H9 (cell line): ENCODE measurements at regions not wholly inside any gene's neighbourhood (a gene's known extent, or its start where the extent isn't known, plus 50 kb on each side); places are given as distances from the start of the nearest gene placed in this dataset.

ENCODE experiments used
- DNase-seq: peaks from one replicate; pipeline ENCODE4 v3.0.0-alpha.2; 2017
- H2AFZ ChIP-seq: one replicate; pipeline ENCODE4 v1.6.1; 2013; ENCODE audit warnings: mild to moderate bottlenecking, low read length, control low read depth, moderate library complexity
- H2AK5ac ChIP-seq: 2 replicates; pipeline ENCODE4 v1.6.1; 2013; ENCODE audit warnings: low read length, control low read depth, mixed read lengths; ENCODE audit not compliant: insufficient read length
- H2BK120ac ChIP-seq: one replicate; pipeline ENCODE4 v1.6.1; 2013; ENCODE audit warnings: low read depth, mild to moderate bottlenecking, low read length, control low read depth, inconsistent platforms; ENCODE audit not compliant: poor library complexity, severe bottlenecking
- H2BK12ac ChIP-seq: 2 replicates; pipeline ENCODE4 v1.6.1; 2013; ENCODE audit warnings: low read length, control low read depth, mixed read lengths, low read depth; ENCODE audit not compliant: insufficient read length
- H2BK15ac ChIP-seq: 2 replicates; pipeline ENCODE4 v1.6.1; 2013; ENCODE audit warnings: low read depth, low read length, control low read depth
- H2BK20ac ChIP-seq: one replicate; pipeline ENCODE4 v1.6.1; 2013; ENCODE audit warnings: low read depth, mild to moderate bottlenecking, low read length, control low read depth, inconsistent platforms; ENCODE audit not compliant: poor library complexity, severe bottlenecking
- H2BK5ac ChIP-seq: 2 replicates; pipeline ENCODE4 v1.6.1; 2013; ENCODE audit warnings: low read length, control low read depth, mixed read lengths; ENCODE audit not compliant: insufficient read length
- H3K14ac ChIP-seq: 2 replicates; pipeline ENCODE4 v1.6.1; 2013; ENCODE audit warnings: low read length, control low read depth; ENCODE audit not compliant: insufficient read depth
- H3K18ac ChIP-seq: 2 replicates; pipeline ENCODE4 v1.6.1; 2013; ENCODE audit warnings: low read depth, mild to moderate bottlenecking, mixed read lengths, low read length, control low read depth; ENCODE audit not compliant: insufficient read length
- H3K23ac ChIP-seq: 2 replicates; pipeline ENCODE4 v1.6.1; 2013; ENCODE audit warnings: low read length, control low read depth, mixed read lengths, low read depth; ENCODE audit not compliant: insufficient read length
- H3K23me2 ChIP-seq: 2 replicates; pipeline ENCODE4 v1.6.1; 2013; ENCODE audit warnings: low read depth, mild to moderate bottlenecking, mixed read lengths, low read length, control low read depth; ENCODE audit not compliant: insufficient read length, poor library complexity, severe bottlenecking
- H3K27ac ChIP-seq: 2 replicates; pipeline ENCODE4 v1.5.1; 2013; ENCODE audit warnings: low read length, control low read depth, mixed read lengths, low read depth; ENCODE audit not compliant: insufficient read length
- H3K27me3 ChIP-seq: 2 replicates; pipeline ENCODE4 v1.6.1; 2013; ENCODE audit warnings: low read length, control low read depth, inconsistent platforms; ENCODE audit not compliant: insufficient read depth
- H3K4ac ChIP-seq: 2 replicates; pipeline ENCODE4 v1.6.1; 2013; ENCODE audit warnings: low read depth, mild to moderate bottlenecking, control low read depth, inconsistent platforms, low read length, moderate library complexity
- H3K4me1 ChIP-seq: 2 replicates; pipeline ENCODE4 v1.6.1; 2013; ENCODE audit warnings: low read length, control low read depth, inconsistent platforms; ENCODE audit not compliant: insufficient read depth
- H3K4me2 ChIP-seq: 2 replicates; pipeline ENCODE4 v1.6.1; 2013; ENCODE audit warnings: low read length, control low read depth, mixed read lengths; ENCODE audit not compliant: insufficient read length, insufficient read depth
- H3K56ac ChIP-seq: 2 replicates; pipeline ENCODE4 v1.6.1; 2013; ENCODE audit warnings: low read depth, mild to moderate bottlenecking, mixed read lengths, low read length, control low read depth; ENCODE audit not compliant: insufficient read length
- H3K79me1 ChIP-seq: 2 replicates; pipeline ENCODE4 v1.6.1; 2013; ENCODE audit warnings: low read depth, mild to moderate bottlenecking, moderate library complexity, low read length, control low read depth, inconsistent platforms; ENCODE audit not compliant: insufficient read depth, poor library complexity, severe bottlenecking
- H3K79me2 ChIP-seq: 2 replicates; pipeline ENCODE4 v1.6.1; 2013; ENCODE audit warnings: low read length, control low read depth, inconsistent platforms; ENCODE audit not compliant: insufficient read depth
- H3K9ac ChIP-seq: 2 replicates; pipeline ENCODE4 v1.6.1; 2013; ENCODE audit warnings: low read length, control low read depth, mixed read lengths; ENCODE audit not compliant: insufficient read length; ENCODE audit errors: extremely low read depth
- H3K9me3 ChIP-seq: one replicate; pipeline ENCODE4 v1.6.1; 2013; ENCODE audit warnings: low read depth, low read length, inconsistent platforms; ENCODE audit not compliant: control insufficient read depth
- H3T11ph ChIP-seq: one replicate; pipeline ENCODE4 v1.6.1; 2013; ENCODE audit warnings: mild to moderate bottlenecking, low read length, control low read depth, inconsistent platforms
- H4K20me1 ChIP-seq: one replicate; pipeline ENCODE4 v1.6.1; 2013; ENCODE audit not compliant: control insufficient read depth, insufficient read length, insufficient read depth
- H4K5ac ChIP-seq: 2 replicates; pipeline ENCODE4 v1.6.1; 2013; ENCODE audit warnings: low read depth, mild to moderate bottlenecking, mixed read lengths, low read length, control low read depth; ENCODE audit not compliant: insufficient read length
- H4K8ac ChIP-seq: replicated peaks from 2 replicates; pipeline ENCODE4 v1.6.1; 2013; ENCODE audit warnings: low read length, control low read depth, mixed read lengths, low read depth; ENCODE audit not compliant: insufficient read length
- H4K91ac ChIP-seq: 2 replicates; pipeline ENCODE4 v1.6.1; 2013; ENCODE audit warnings: low read depth, mild to moderate bottlenecking, moderate library complexity, mixed read lengths, low read length, control low read depth; ENCODE audit not compliant: insufficient read length
- H3K27ac Mint-ChIP-seq, 3 experiments: 2 replicates in 2 of 3; 3 replicates in 1 of 3; pipeline ENCODE4 v1.8.0; 2020 to 2021; ENCODE audit warnings: mixed read lengths in 3 of 3, mild to moderate bottlenecking in 1 of 3, moderate library complexity in 1 of 3
- H3K27me3 Mint-ChIP-seq: 2 replicates; pipeline ENCODE4 v1.8.0; 2021; ENCODE audit warnings: low read depth, mild to moderate bottlenecking, moderate library complexity, mixed read lengths
- H3K36me3 Mint-ChIP-seq, 3 experiments: 2 replicates in 2 of 3; 3 replicates in 1 of 3; pipeline ENCODE4 v1.8.0; 2020 to 2021; ENCODE audit warnings: low read depth in 3 of 3, mixed read lengths in 3 of 3; ENCODE audit not compliant: insufficient read depth in 1 of 3
- H3K4me1 Mint-ChIP-seq, 2 experiments: 2 replicates each; pipeline ENCODE4 v1.8.0; 2020; ENCODE audit warnings: mixed read lengths in 2 of 2
- H3K4me3 Mint-ChIP-seq, 2 experiments: 2 replicates in 1 of 2; 3 replicates in 1 of 2; pipeline ENCODE4 v1.8.0; 2020 to 2021; ENCODE audit warnings: mild to moderate bottlenecking in 2 of 2, mixed read lengths in 2 of 2, moderate library complexity in 1 of 2
- H3K9me3 Mint-ChIP-seq, 2 experiments: 2 replicates in 1 of 2; 3 replicates in 1 of 2; pipeline ENCODE4 v1.8.0; 2020; ENCODE audit warnings: mild to moderate bottlenecking in 2 of 2, mixed read lengths in 2 of 2, moderate library complexity in 1 of 2
- CTCF ChIP-seq: fragments of 200-600 bp; sonication (generic); conservative IDR thresholded peaks from 3 replicates; pipeline ENCODE4 v1.8.0; 2021; ENCODE audit warnings: antibody characterized with exemption, mild to moderate bottlenecking
- WGBS: extraction: QIAGEN DNeasy Blood & Tissue Kit; methylation state at CpG from one replicate; pipeline ENCODE4 v1.1.7; 2013; ENCODE audit warnings: missing lambda C conversion rate, low lambda C conversion rate, mixed read lengths; ENCODE audit not compliant: insufficient read length; ENCODE audit errors: extremely low coverage; 5-methylcytosine and 5-hydroxymethylcytosine counted together

- no peak overlapping the region for H2BK12ac ChIP-seq
These were observed 189.6 kb downstream of the COX7C start for GRCh38 chr5:86807046-86808031.

More at GRCh38 chr5:86807046-86808031, 189.6 kb downstream of the COX7C start:
- H3K36me3 Mint-ChIP-seq: peaks cover 0 to 11% (median 4%) of the 10 kb centered on the region in 3 experiments; a peak in 6 of 7 replicates
- Histone ChIP-seq H4K20me1 (no peaks in the 10 kb centered on the region), H3K4me1 (no peaks in the 10 kb centered on the region), H4K91ac (no peak overlapping the region), H3K79me2 (no peaks in the 10 kb centered on the region), H3K23me2 (no peaks in the 10 kb centered on the region), H2BK120ac (no peak overlapping the region), H3K4ac (no peak overlapping the region), H3K4me2 (no peak overlapping the region), H2AFZ (no peak overlapping the region), H3K27me3 (no peaks in the 10 kb centered on the region), H3K9me3 (no peaks in the 10 kb centered on the region), H3K56ac (no peak overlapping the region), H3K27ac (no peak overlapping the region), H4K5ac (no peak overlapping the region), H3K23ac (no peak overlapping the region), H2BK5ac (no peak overlapping the region), H3K9ac (no peak overlapping the region), H3K18ac (no peak overlapping the region), H3K79me1 (no peaks in the 10 kb centered on the region), H2AK5ac (no peak overlapping the region), H4K8ac (no peak overlapping the region), H3T11ph (no peak overlapping the region), H3K14ac (no peak overlapping the region), H2BK15ac (no peak overlapping the region), H2BK20ac (no peak overlapping the region)
- no peak overlapping the region for H3K4me3 Mint-ChIP-seq
- peak overlapping the region in 1 of 3 experiments; percentile 67; a peak in 1 of 7 replicates for H3K27ac Mint-ChIP-seq
- H3K9me3 Mint-ChIP-seq: peaks cover 8 to 9% of the 10 kb centered on the region in 2 experiments; a peak in 4 of 5 replicates
- DNase-seq: no peak
- H3K4me1 Mint-ChIP-seq: peaks cover 0 to 6% of the 10 kb centered on the region in 2 experiments; a peak in 2 of 4 replicates
- no CpG with 5 or more reads among the region's 3 CpGs for WGBS
- peak; percentile 32; the same call in 2 of the 3 replicates for TF ChIP-seq CTCF
- H3K27me3 Mint-ChIP-seq: no peaks in the 10 kb centered on the region
